GM21723 (cell line): ENCODE measurements at regions not wholly inside any gene's neighbourhood (a gene's known extent, or its start where the extent isn't known, plus 50 kb on each side); places are given as distances from the start of the nearest gene placed in this dataset.
"Not testable (repeated sequence)": the region's sequence is repeated elsewhere in the genome, so short reads cannot be mapped to it uniquely, and the experiment has no call there.

Experiments used
- ATAC-seq: cut with Tn5 transposase; IDR thresholded peaks from one replicate; pipeline ENCODE4 v1.9.1; 2021; ENCODE audit warnings: mild to moderate bottlenecking, moderate library complexity; ENCODE audit not compliant: unreplicated experiment

- ATAC-seq = no peak
These were observed 175.6 kb downstream of the TMEM161B start for GRCh38 chr5:88092958-88093605.

DNA sequence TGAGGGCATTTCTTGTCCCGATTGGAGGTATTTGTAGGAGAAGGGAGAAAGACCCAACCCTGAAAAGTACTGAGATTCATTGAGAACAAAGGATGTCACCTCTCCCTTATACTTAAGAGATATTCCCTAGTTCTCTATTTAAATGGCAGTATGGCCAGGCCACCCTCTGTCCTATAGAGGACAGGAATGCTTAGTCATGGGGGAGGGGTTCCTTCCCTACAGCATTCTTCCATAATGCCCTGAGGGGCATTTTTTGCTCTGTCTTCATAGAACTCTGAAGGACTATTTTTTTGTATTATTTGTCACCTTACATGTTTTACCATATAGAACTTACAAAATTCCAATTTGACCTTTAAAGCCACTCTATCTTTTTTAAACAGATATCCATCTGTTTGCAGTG, 176.3 kb downstream of the TMEM161B start:
- no peak for ATAC-seq

GRCh38 chr5:88090506-88090905, 178.1 kb downstream of the TMEM161B start:
- ATAC-seq = no peak

DNA sequence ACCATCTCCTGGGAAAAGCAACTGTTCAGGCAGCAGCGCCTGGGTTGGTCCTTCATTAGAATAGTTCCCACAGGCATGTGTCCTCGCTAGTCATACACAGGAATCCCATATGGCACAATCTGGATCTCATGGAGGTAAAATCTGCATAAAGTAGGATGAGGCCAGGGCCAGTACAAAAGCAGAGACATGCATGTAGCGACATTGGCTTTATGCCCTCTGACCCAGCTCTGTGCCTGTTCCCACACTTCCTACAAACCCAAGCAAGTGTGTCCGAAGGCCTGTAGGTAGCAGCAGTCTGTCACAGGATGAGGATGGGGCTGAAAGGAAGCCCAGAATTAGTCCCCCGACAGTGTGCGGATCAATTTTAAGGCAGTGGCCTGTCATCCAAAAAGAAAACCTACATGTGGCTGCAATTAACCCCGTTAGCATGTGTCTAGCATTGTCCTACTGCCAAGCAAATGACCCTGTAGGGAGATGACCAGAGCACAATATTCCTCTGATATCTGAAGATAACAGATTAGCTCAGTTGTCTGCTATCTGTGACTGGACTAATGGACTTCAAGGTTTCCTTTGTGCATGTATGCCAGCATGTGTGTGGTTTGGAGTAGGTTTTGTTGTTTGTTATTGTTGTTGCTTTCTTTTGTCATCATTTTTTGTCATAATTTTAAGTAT, 178.8 kb downstream of the TMEM161B start:
- ATAC-seq = no peak

GRCh38 chr5:88085462-88085861, 183.2 kb downstream of the TMEM161B start:
- ATAC-seq = no peak

DNA sequence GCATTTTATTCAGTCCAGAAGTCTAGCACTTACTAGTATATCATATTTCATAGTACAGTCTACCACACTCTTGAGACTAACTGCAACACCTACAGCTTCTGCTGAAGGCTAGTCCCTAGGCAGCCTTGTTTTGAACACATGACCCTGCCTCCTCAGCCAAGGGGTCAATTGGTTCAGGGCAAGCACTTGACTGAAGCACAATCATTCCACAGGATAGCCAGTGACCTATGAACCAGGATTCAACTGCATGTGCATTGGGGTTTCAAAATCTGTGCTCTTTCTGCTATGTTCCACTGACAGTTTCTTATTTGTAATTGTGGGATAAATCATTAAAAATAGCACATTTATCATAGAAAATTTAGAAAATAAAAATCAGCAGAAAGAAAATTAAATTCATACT, 186.8 kb downstream of the TMEM161B start:
- ATAC-seq = no peak

DNA sequence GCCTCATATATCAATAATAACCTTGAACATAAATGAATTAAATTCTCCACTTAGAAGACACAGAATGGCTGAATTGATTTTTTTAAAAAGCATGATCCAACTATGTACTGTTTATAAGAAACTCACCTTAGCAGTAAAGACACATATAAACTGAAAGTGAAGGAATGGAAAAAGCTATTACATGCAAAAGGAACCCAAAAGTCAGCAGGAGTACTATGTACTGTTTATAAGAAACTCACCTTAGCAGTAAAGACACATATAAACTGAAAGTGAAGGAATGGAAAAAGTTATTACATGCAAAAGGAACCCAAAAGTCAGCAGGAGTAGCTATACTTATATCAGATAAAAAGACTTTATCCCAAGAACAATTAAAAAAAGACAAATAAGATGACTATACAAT, 204.8 kb downstream of the TMEM161B start:
- no peak for ATAC-seq

GRCh38 chr5:88060194-88060593, 208.5 kb downstream of the TMEM161B start:
- ATAC-seq = no peak

GRCh38 chr5:88058625-88059024, 210.0 kb downstream of the TMEM161B start:
- ATAC-seq = no peak

DNA sequence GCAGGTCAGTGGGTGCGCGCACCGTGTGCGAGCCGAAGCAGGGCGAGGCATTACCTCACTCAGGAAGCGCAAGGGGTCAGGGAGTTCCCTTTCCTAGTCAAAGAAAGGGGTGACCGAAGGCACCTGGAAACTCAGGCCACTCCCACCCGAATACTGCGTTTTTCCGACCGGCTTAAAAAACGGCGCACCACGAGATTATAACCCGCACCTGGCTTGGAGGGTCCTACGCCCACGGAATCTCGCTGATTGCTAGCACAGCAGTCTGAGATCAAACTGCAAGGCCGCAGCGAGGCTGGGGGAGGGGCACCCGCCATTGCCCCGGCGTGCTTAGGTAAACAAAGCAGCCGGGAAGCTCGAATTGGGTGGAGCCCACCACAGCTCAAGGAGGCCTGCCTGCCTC, 216.2 kb downstream of the TMEM161B start:
- ATAC-seq = not testable (repeated sequence)

DNA sequence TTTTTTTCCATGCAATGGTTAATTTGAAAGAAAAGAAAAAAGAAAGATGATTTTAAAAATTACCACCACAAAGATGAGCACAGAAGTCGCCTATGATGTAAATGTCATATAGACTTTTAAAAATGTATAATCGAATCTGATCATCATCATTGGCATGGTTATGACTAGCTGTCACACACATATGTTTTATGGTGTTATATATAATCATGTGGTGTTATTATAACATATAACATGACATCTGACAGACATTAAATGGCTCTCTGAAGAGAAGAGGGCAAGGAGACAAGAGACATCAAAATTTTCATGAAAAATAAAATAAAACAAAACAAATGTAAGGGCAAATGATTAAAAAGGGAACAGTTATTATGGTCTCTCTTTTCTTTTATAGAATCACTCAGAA, 217.5 kb downstream of the TMEM161B start:
- no peak for ATAC-seq

DNA sequence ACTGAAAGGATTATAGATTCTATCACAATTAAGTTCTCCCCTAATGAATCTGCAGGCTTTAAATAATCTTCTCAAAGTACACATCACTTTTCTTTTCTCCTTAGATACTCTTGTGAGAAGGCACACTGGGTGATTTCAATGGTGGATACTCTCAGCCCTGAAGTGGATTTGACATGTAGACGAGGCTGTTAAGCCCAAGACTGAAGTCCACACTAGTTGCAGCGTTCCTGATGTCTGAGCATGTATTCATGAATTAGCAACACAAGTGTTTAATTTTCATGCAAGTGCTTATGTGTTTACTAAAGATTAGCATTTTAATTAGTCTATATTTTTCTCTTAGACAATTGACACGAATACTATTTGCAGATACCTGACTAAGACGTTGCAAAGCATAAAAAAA, 218.9 kb downstream of the TMEM161B start:
- no peak for ATAC-seq

- no peak for ATAC-seq
These were observed 219.5 kb downstream of the TMEM161B start for GRCh38 chr5:88049156-88049555.

GRCh38 chr5:88045931-88046461, 222.6 kb downstream of the TMEM161B start:
- ATAC-seq = no peak

- no peak for ATAC-seq
These were observed 223.5 kb downstream of the TMEM161B start for GRCh38 chr5:88045165-88045564.

DNA sequence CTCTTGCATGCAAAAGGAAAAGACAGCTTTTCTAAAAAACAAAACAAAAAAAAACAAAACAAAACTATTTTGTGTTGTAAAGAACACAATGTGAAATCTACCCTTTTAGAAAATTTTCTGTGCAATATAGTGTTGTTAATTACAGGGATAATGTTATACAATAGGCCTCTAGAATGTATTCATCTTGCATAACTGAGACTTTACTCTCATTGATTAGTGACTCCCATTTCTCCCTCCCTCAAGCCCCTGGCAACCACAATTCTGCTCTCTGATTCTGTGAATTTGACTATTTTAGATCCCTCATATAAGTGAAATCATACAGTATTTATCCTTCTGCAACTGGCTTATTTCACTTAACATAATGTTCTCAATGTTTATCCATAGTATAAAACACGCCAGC, 234.1 kb downstream of the TMEM161B start:
- ATAC-seq = no peak

DNA sequence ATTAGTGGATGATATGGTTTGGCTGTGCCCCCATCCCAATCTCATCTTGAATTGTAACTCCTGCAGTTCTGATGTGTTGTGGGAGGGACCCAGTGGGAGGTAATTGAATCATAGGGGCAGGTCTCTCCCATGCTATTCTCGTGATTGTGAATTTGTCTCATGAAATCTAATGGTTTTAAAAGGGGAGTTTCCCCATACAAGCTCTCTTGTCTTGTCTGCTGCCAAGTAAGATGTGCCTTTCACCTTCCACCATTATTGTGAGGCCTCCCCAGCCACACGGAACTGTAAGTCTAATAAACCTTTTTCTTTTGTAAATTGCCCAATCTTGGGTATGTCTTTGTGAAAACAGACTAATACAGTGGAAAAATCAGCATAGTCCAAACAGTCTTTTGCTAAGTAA, 235.5 kb downstream of the TMEM161B start:
- ATAC-seq = no peak

DNA sequence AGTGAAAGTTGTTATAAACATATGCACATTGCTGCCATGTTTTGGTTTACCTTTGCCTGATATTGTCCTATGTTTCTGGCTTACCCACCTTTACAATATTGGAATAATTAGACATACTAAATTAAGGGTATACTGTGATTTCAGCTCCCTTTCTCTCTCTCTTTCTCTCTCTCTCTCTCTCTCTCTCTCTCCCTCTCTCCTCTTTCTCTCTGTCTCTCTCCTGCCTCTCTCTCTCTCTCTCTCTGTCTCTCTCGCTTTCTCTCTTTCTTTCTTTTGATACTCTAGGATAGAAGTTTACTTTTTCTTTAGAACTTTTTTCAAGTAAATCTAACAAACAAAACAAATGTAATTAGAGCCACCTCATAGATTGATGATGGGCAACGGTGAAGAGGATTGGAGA, 239.6 kb downstream of the TMEM161B start:
- ATAC-seq = no peak

DNA sequence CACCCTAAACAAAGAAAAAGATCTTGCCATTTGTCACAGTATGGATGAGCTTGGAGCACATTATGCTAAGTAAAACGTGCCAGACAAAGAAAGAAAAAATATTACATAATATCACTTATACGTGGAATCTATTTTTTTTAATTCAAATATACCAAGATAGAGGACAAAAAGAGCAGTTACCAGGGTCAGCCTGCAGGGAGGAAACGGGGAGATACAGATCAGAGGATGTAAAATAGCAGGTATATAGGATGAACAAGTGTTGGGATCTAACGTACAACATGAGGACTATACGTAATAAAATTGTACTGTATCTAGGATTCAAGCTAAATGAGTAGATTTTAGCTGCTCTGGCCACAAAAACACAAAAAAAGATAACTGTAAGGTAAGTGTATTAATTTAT, 247.5 kb downstream of the TMEM161B start:
- no peak for ATAC-seq

GRCh38 chr5:88014984-88015383, 253.7 kb downstream of the TMEM161B start:
- ATAC-seq = not testable (repeated sequence)

- no peak for ATAC-seq
These were observed 267.8 kb downstream of the TMEM161B start for GRCh38 chr5:88000877-88001276.

GRCh38 chr5:87997662-87998061, 271.0 kb downstream of the TMEM161B start:
- no peak for ATAC-seq

- ATAC-seq = no peak
These were observed 302.4 kb downstream of the TMEM161B start for GRCh38 chr5:87966213-87966612.
